ENCODE measurements at regions not wholly inside any gene's neighbourhood (a gene's known extent, or its start where the extent isn't known, plus 50 kb on each side); places are given as distances from the start of the nearest gene placed in this dataset.

DNA sequence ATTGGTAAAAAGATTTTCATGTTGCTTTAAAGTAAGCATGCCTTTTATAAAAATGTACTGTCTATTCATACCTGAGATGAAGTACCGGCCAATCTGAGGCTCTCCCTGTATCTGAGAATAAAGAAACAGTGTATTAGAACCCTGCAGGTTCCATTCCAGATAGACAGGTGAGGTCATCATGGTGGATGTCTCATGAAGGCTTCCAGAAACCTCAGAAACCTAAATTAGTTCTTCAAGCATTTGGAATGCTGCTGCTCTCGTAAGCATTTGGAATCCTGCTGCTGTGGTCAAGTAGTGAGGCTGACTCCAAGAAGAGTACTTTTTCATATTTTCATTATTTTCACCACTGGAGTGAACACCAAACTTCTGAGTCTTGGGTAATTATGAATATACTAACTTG, 642.3 kb downstream of the MAFB start:
- POLR2A ChIA-PET (ENCODE audit: partially characterized antibody), result no interaction called here
- 85% methylated on average over 2 of the region's 2 CpGs; no CpG with 5 or more reads in 1 of the 2 experiments for WGBS, 2 experiments (ENCODE audit: extremely low coverage in 1 of 2, insufficient coverage in 1 of 2, insufficient read length in 1 of 2, insufficient replicate concordance in 2 of 2, low coverage in 1 of 2, low lambda C conversion rate in 2 of 2, missing lambda C conversion rate in 1 of 2)
- H2BK120ac ChIP-seq (replicated peaks; ENCODE audit: low read depth, low read length), result no peak overlapping the region
- H3K4me3 ChIP-seq (ENCODE audit: extremely low read depth in 1 of 4, insufficient read depth in 2 of 4, low read depth in 3 of 4, low read length in 4 of 4), result no peak overlapping the region
- CTCF ChIA-PET (ENCODE audit: partially characterized antibody), result no interaction called here
- TF ChIP-seq GABPA (IDR thresholded peaks at IDR 0.05; ENCODE audit: borderline replicate concordance, insufficient read depth, low read length) (no peak), TBP (IDR thresholded peaks at IDR 0.05; ENCODE audit: low read depth, low read length) (no peak), HDAC2 (IDR thresholded peaks at IDR 0.05; ENCODE audit: borderline replicate concordance in 1 of 2, low read depth in 2 of 2, low read length in 2 of 2) (no peak), RXRA (IDR thresholded peaks at IDR 0.05; ENCODE audit: insufficient read depth, low read depth, low read length) (no peak), CBX5 (IDR thresholded peaks at IDR 0.05; ENCODE audit: low read depth, low read length) (no peak), CREB1 (IDR thresholded peaks at IDR 0.05) (no peak), SUZ12 (IDR thresholded peaks at IDR 0.05; ENCODE audit: low read length) (no peak), POLR2A (IDR thresholded peaks at IDR 0.05; ENCODE audit: control extremely low read depth in 1 of 2, low read depth in 2 of 2, low read length in 2 of 2) (no peak), RNF2 (IDR thresholded peaks at IDR 0.05; ENCODE audit: borderline replicate concordance, low read depth, low read length, missing control alignments, poor library complexity, severe bottlenecking) (no peak), TAF7 (optimal IDR thresholded peaks at IDR 0.05; ENCODE audit: borderline replicate concordance, low read depth, low read length) (no peak)
- H3K14ac ChIP-seq (ENCODE audit: insufficient read length), result no peak overlapping the region
- no peak overlapping the region for H2AK5ac ChIP-seq (ENCODE audit: low read depth, low read length)
- H4K20me1 ChIP-seq (replicated peaks in 1 of 2; ENCODE audit: control insufficient read depth in 1 of 2, insufficient read depth in 2 of 2, low read length in 2 of 2), result no peaks in the 10 kb centered on the region
- no peak overlapping the region for H2BK5ac ChIP-seq (ENCODE audit: low read depth, low read length)
- H4K8ac ChIP-seq (ENCODE audit: extremely low read depth, insufficient read depth, low read length), result no peak overlapping the region
- H3K4me1 ChIP-seq (replicated peaks in 1 of 4; ENCODE audit: control insufficient read depth in 3 of 4, insufficient read depth in 4 of 4, low read length in 3 of 4), result no peaks in the 10 kb centered on the region
- H3K4ac ChIP-seq (replicated peaks; ENCODE audit: insufficient read length, low read depth, low read length), result no peak overlapping the region
- H3K79me2 ChIP-seq (ENCODE audit: control insufficient read depth in 1 of 2, insufficient read depth in 2 of 2, low read length in 2 of 2), result no peaks in the 10 kb centered on the region
- H3K9me3 ChIP-seq (ENCODE audit: insufficient read depth in 2 of 2, low read depth in 1 of 2, low read length in 1 of 2), result no peaks in the 10 kb centered on the region
- no peak overlapping the region for H3K27ac ChIP-seq (ENCODE audit: low read depth, low read length)
- no peak for FAIRE-seq
- no peak overlapping the region for H3K23ac ChIP-seq (ENCODE audit: insufficient read length)
- no peak overlapping the region for H3K4me2 ChIP-seq (ENCODE audit: insufficient read depth in 1 of 2, low read depth in 2 of 2, low read length in 2 of 2)
- no peak overlapping the region for H2BK12ac ChIP-seq (ENCODE audit: low read depth, low read length)
- H3K56ac ChIP-seq (replicated peaks; ENCODE audit: insufficient read length, low read depth, low read length), result no peak overlapping the region
- no peaks in the 10 kb centered on the region for H3K79me1 ChIP-seq (ENCODE audit: low read depth, low read length)
- no peak overlapping the region for H2BK20ac ChIP-seq (ENCODE audit: low read length)
- H3K23me2 ChIP-seq (ENCODE audit: low read depth, low read length), result no peaks in the 10 kb centered on the region
- H2BK15ac ChIP-seq (ENCODE audit: low read length), result no peak overlapping the region
- no peak for DNase-seq (ENCODE audit: low read depth in 1 of 2, low spot score in 2 of 2)
- H4K5ac ChIP-seq (ENCODE audit: insufficient read length, low read depth, low read length), result no peak overlapping the region
- H2AFZ ChIP-seq (ENCODE audit: low read length), result no peak overlapping the region
- H3K27me3 ChIP-seq (replicated peaks in 1 of 4; ENCODE audit: control insufficient read depth in 3 of 4, extremely low read depth in 1 of 4, insufficient read depth in 3 of 4, low read length in 3 of 4), result no peaks in the 10 kb centered on the region
- no peak overlapping the region for H3K18ac ChIP-seq (ENCODE audit: extremely low read depth, low read length)
- no peaks in the 10 kb centered on the region for H3K36me3 ChIP-seq (ENCODE audit: control insufficient read depth in 2 of 4, insufficient read depth in 4 of 4, low read length in 3 of 4)
- H3K9ac ChIP-seq (replicated peaks in 1 of 4; ENCODE audit: extremely low read depth in 1 of 4, low read depth in 3 of 4, low read length in 3 of 4), result no peak overlapping the region
- H4K91ac ChIP-seq (replicated peaks; ENCODE audit: insufficient read length, low read length), result no peak overlapping the region
